ENCODE measurements at regions not wholly inside any gene's neighbourhood (a gene's known extent, or its start where the extent isn't known, plus 50 kb on each side); places are given as distances from the start of the nearest gene placed in this dataset.

- in situ Hi-C loops (cut with HindIII; ENCODE audit: low sequenced_read_pairs) = no loop called here
These were observed 574.5 kb upstream of the TLE4 start for GRCh38 chr9:78997296-78997695.

GRCh38 chr9:79000230-79001002 lies 571.3 kb upstream of the TLE4 start:
- in situ Hi-C loops (cut with HindIII; ENCODE audit: low sequenced_read_pairs) = no loop called here

GRCh38 chr9:79001012-79001411 lies 570.8 kb upstream of the TLE4 start:
- in situ Hi-C loops (cut with HindIII; ENCODE audit: low sequenced_read_pairs) = no loop called here

- in situ Hi-C loops (cut with HindIII; ENCODE audit: low sequenced_read_pairs) = no loop called here
These were observed 568.3 kb upstream of the TLE4 start for GRCh38 chr9:79003514-79003913.

- in situ Hi-C loops (cut with HindIII; ENCODE audit: low sequenced_read_pairs) = no loop called here
These were observed 567.7 kb upstream of the TLE4 start for GRCh38 chr9:79004032-79004431.

GRCh38 chr9:79006546-79006945 lies 565.2 kb upstream of the TLE4 start:
- in situ Hi-C loops (cut with HindIII; ENCODE audit: low sequenced_read_pairs) = no loop called here

GRCh38 chr9:79007701-79008483 lies 563.9 kb upstream of the TLE4 start:
- in situ Hi-C loops (cut with HindIII; ENCODE audit: low sequenced_read_pairs) = no loop called here

- in situ Hi-C loops (cut with HindIII; ENCODE audit: low sequenced_read_pairs) = no loop called here
These were observed 562.8 kb upstream of the TLE4 start for GRCh38 chr9:79008916-79009315.

GRCh38 chr9:79011461-79011860 lies 560.3 kb upstream of the TLE4 start:
- in situ Hi-C loops (cut with HindIII; ENCODE audit: low sequenced_read_pairs) = no loop called here

GRCh38 chr9:79012561-79012960 lies 559.2 kb upstream of the TLE4 start:
- in situ Hi-C loops (cut with HindIII; ENCODE audit: low sequenced_read_pairs) = no loop called here

- in situ Hi-C loops (cut with HindIII; ENCODE audit: low sequenced_read_pairs) = no loop called here
These were observed 557.8 kb upstream of the TLE4 start for GRCh38 chr9:79013715-79014610.

- in situ Hi-C loops (cut with HindIII; ENCODE audit: low sequenced_read_pairs) = no loop called here
These were observed 556.7 kb upstream of the TLE4 start for GRCh38 chr9:79014929-79015699.

GRCh38 chr9:79015951-79016350 lies 555.8 kb upstream of the TLE4 start:
- in situ Hi-C loops (cut with HindIII; ENCODE audit: low sequenced_read_pairs) = no loop called here

- in situ Hi-C loops (cut with HindIII; ENCODE audit: low sequenced_read_pairs) = no loop called here
These were observed 551.5 kb upstream of the TLE4 start for GRCh38 chr9:79020276-79020675.

- in situ Hi-C loops (cut with HindIII; ENCODE audit: low sequenced_read_pairs) = no loop called here
These were observed 550.7 kb upstream of the TLE4 start for GRCh38 chr9:79021084-79021483.

- in situ Hi-C loops (cut with HindIII; ENCODE audit: low sequenced_read_pairs) = no loop called here
These were observed 548.6 kb upstream of the TLE4 start for GRCh38 chr9:79023134-79023580.

- in situ Hi-C loops (cut with HindIII; ENCODE audit: low sequenced_read_pairs) = no loop called here
These were observed 545.4 kb upstream of the TLE4 start for GRCh38 chr9:79026316-79026715.

- in situ Hi-C loops (cut with HindIII; ENCODE audit: low sequenced_read_pairs) = no loop called here
These were observed 543.7 kb upstream of the TLE4 start for GRCh38 chr9:79028101-79028500.

GRCh38 chr9:79034583-79034982 lies 537.2 kb upstream of the TLE4 start:
- in situ Hi-C loops (cut with HindIII; ENCODE audit: low sequenced_read_pairs) = no loop called here

- in situ Hi-C loops (cut with HindIII; ENCODE audit: low sequenced_read_pairs) = no loop called here
These were observed 534.4 kb upstream of the TLE4 start for GRCh38 chr9:79037338-79037737.

Measured in endothelial cell of hepatic sinusoid (primary cell).